SH-SY5Y (cell line): ENCODE measurements at regions not wholly inside any gene's neighbourhood (a gene's known extent, or its start where the extent isn't known, plus 50 kb on each side); places are given as distances from the start of the nearest gene placed in this dataset.

ENCODE experiments used
- GATA2 ChIP-seq: IDR thresholded peaks from 2 replicates; pipeline ENCODE4 v1.6.1; 2011; ENCODE audit warnings: mild to moderate bottlenecking, low read depth, low read length
- GATA3 ChIP-seq: IDR thresholded peaks from 2 replicates; pipeline ENCODE4 v1.6.1; 2011; ENCODE audit warnings: low read depth, mild to moderate bottlenecking, low read length, moderate library complexity

GRCh38 chr2:18771212-18771611 lies 181.8 kb upstream of the NT5C1B start:
- no peak for TF ChIP-seq GATA2
- no peak for TF ChIP-seq GATA3

- no peak for TF ChIP-seq GATA2
- no peak for TF ChIP-seq GATA3
Observed at GRCh38 chr2:18763338-18763737, 174.0 kb upstream of the NT5C1B start.

- TF ChIP-seq GATA2: peak; percentile 12; the same call in 1 of the 2 replicates
- TF ChIP-seq GATA3: no peak
Observed at GRCh38 chr2:18762667-18763066, 173.3 kb upstream of the NT5C1B start.

- TF ChIP-seq GATA2 (no peak), GATA3 (no peak)
Observed at GRCh38 chr2:18754286-18754685, 164.9 kb upstream of the NT5C1B start.

GRCh38 chr2:18753722-18754121 lies 164.4 kb upstream of the NT5C1B start:
- TF ChIP-seq GATA3: no peak
- TF ChIP-seq GATA2: no peak

GRCh38 chr2:18752667-18753422 lies 163.5 kb upstream of the NT5C1B start:
- TF ChIP-seq GATA3: no peak
- no peak for TF ChIP-seq GATA2

GRCh38 chr2:18752022-18752493 lies 162.7 kb upstream of the NT5C1B start:
- TF ChIP-seq GATA3: no peak
- TF ChIP-seq GATA2: no peak

- TF ChIP-seq GATA3 (no peak), GATA2 (no peak)
Observed at GRCh38 chr2:18750672-18751554, 161.5 kb upstream of the NT5C1B start.

- TF ChIP-seq GATA2 (no peak), GATA3 (no peak)
Observed at GRCh38 chr2:18749912-18750526, 160.7 kb upstream of the NT5C1B start.

GRCh38 chr2:18745431-18746272 lies 156.3 kb upstream of the NT5C1B start:
- TF ChIP-seq GATA3 (no peak), GATA2 (no peak)

GRCh38 chr2:18741895-18742732 lies 152.7 kb upstream of the NT5C1B start:
- no peak for TF ChIP-seq GATA3
- no peak for TF ChIP-seq GATA2

- TF ChIP-seq GATA2 (no peak), GATA3 (no peak)
Observed at GRCh38 chr2:18741191-18741590, 151.8 kb upstream of the NT5C1B start.
